IMR-90 (cell line): ENCODE measurements at regions not wholly inside any gene's neighbourhood (a gene's known extent, or its start where the extent isn't known, plus 50 kb on each side); places are given as distances from the start of the nearest gene placed in this dataset.

Experiments used
- ATAC-seq: fragments of 200-7000 bp; cut with Tn5 transposase; 2 replicates; pipeline ENCODE4 v1.9.1; 2020; ENCODE audit warnings: low read depth, mild to moderate bottlenecking, moderate library complexity
- BruUV-seq: library from RNA; stranded (reverse); fragments of 400-500 nt; replicated peaks from 2 replicates; lab custom pipeline; 2021; lab: Mats Ljungman, UMichigan
- CTCF ChIA-PET: fragments of 300-600 bp; formaldehyde crosslinking; extraction: SDS; loops from one replicate; lab custom pipeline; 2021; ENCODE audit warnings: antibody characterized with exemption; lab: Yijun Ruan, JAX
- POLR2A ChIA-PET: fragments of 300-600 bp; sonication (Branson Sonifier 250); formaldehyde crosslinking; loops from one replicate; lab custom pipeline; 2022; ENCODE audit warnings: antibody characterized with exemption; ENCODE audit not compliant: unreplicated experiment; lab: Charles Lee
- DNase-seq: peaks from one replicate; pipeline ENCODE4 v3.0.0; 2013
- H2AFZ ChIP-seq: replicated peaks from 2 replicates; pipeline ENCODE3; 2013; ENCODE audit warnings: low read length, mild to moderate bottlenecking; ENCODE audit not compliant: poor library complexity
- H2AK5ac ChIP-seq: 2 replicates; pipeline ENCODE4 v1.6.1; 2013; ENCODE audit warnings: low read depth, low read length, inconsistent platforms
- H2AK9ac ChIP-seq: replicated peaks from 2 replicates; pipeline ENCODE3; 2013; ENCODE audit warnings: mild to moderate bottlenecking, low read depth, low read length, moderate library complexity; ENCODE audit not compliant: poor library complexity
- H2BK120ac ChIP-seq: 2 replicates; pipeline ENCODE4 v1.6.1; 2013; ENCODE audit warnings: low read depth, low read length, inconsistent platforms
- H2BK15ac ChIP-seq: 3 replicates; pipeline ENCODE4 v1.6.1; 2013; ENCODE audit warnings: low read depth, low read length, inconsistent platforms
- H2BK20ac ChIP-seq: 2 replicates; pipeline ENCODE4 v1.6.1; 2013; ENCODE audit warnings: low read depth, mild to moderate bottlenecking, inconsistent platforms, low read length, moderate library complexity
- H2BK5ac ChIP-seq: 2 replicates; pipeline ENCODE4 v1.6.1; 2013; ENCODE audit warnings: mild to moderate bottlenecking, low read depth, low read length, inconsistent platforms; ENCODE audit not compliant: poor library complexity, severe bottlenecking
- H3K14ac ChIP-seq: replicated peaks from 2 replicates; pipeline ENCODE4 v1.6.1; 2013; ENCODE audit warnings: low read depth, low read length, inconsistent platforms
- H3K18ac ChIP-seq: 2 replicates; pipeline ENCODE4 v1.6.1; 2013; ENCODE audit warnings: low read depth, low read length, control low read depth
- H3K23ac ChIP-seq: 2 replicates; pipeline ENCODE4 v1.6.1; 2013; ENCODE audit warnings: low read depth, low read length, inconsistent platforms
- H3K27ac ChIP-seq: 2 replicates; pipeline ENCODE4 v1.5.1; 2013; ENCODE audit warnings: mild to moderate bottlenecking, control low read depth, low read length; ENCODE audit not compliant: insufficient read depth
- H3K27me3 ChIP-seq: 2 replicates; pipeline ENCODE4 v1.6.1; 2013; ENCODE audit warnings: low read length; ENCODE audit not compliant: control insufficient read depth, insufficient read depth
- H3K36me3 ChIP-seq: 2 replicates; pipeline ENCODE4 v1.6.1; 2013; ENCODE audit warnings: low read length, mixed read lengths; ENCODE audit not compliant: control insufficient read depth, insufficient read depth
- H3K4ac ChIP-seq: 2 replicates; pipeline ENCODE4 v1.6.1; 2013; ENCODE audit warnings: low read depth, low read length, inconsistent platforms
- H3K4me1 ChIP-seq: 2 replicates; pipeline ENCODE4 v1.6.1; 2013; ENCODE audit warnings: low read length, mixed read lengths; ENCODE audit not compliant: control insufficient read depth, insufficient read depth
- H3K4me2 ChIP-seq: 2 replicates; pipeline ENCODE4 v1.6.1; 2013; ENCODE audit warnings: low read depth, mild to moderate bottlenecking, control low read depth, low read length, moderate library complexity
- H3K4me3 ChIP-seq: 2 replicates; pipeline ENCODE4 v1.5.1; 2013; ENCODE audit warnings: low read depth, mild to moderate bottlenecking, control low read depth, low read length, moderate library complexity; ENCODE audit not compliant: insufficient read depth
- H3K56ac ChIP-seq: 2 replicates; pipeline ENCODE4 v1.6.1; 2013; ENCODE audit warnings: low read length, inconsistent platforms; ENCODE audit not compliant: insufficient read depth; ENCODE audit errors: extremely low read depth
- H3K79me1 ChIP-seq, 2 experiments: 2 replicates each; pipeline ENCODE4 v1.6.1; 2013; ENCODE audit warnings: low read length in 2 of 2, inconsistent platforms in 1 of 2, low read depth in 1 of 2
- H3K9ac ChIP-seq: 2 replicates; pipeline ENCODE4 v1.6.1; 2013; ENCODE audit warnings: low read depth, low read length, control low read depth
- H3K9me1 ChIP-seq: 2 replicates; pipeline ENCODE4 v1.6.1; 2013; ENCODE audit warnings: low read length, inconsistent platforms; ENCODE audit not compliant: insufficient read depth
- H3K9me3 ChIP-seq: 2 replicates; pipeline ENCODE4 v1.6.1; 2013; ENCODE audit warnings: low read length; ENCODE audit not compliant: control insufficient read depth, insufficient read depth
- H4K20me1 ChIP-seq: 2 replicates; pipeline ENCODE4 v1.6.1; 2013; ENCODE audit warnings: low read length, inconsistent platforms; ENCODE audit not compliant: insufficient read depth
- H4K5ac ChIP-seq: 2 replicates; pipeline ENCODE4 v1.6.1; 2013; ENCODE audit warnings: mild to moderate bottlenecking, low read depth, low read length, control low read depth
- H4K8ac ChIP-seq, 2 experiments: 2 replicates each; pipeline ENCODE4 v1.6.1; 2013; ENCODE audit warnings: low read depth in 2 of 2, low read length in 2 of 2, control low read depth in 1 of 2, inconsistent platforms in 1 of 2
- H4K91ac ChIP-seq: 2 replicates; pipeline ENCODE4 v1.6.1; 2013; ENCODE audit warnings: low read depth, low read length, inconsistent platforms; ENCODE audit not compliant: insufficient read depth
- BHLHE40 ChIP-seq: fragments of 150-350 bp; IDR thresholded peaks from 2 replicates; pipeline ENCODE4 v1.6.1; 2016; ENCODE audit warnings: mild to moderate bottlenecking, low read depth, low read length
- CEBPB ChIP-seq: IDR thresholded peaks from 2 replicates; pipeline ENCODE4 v1.6.1; 2012; ENCODE audit warnings: low read depth, low read length, improper control_type of control experiment
- FOS ChIP-seq: fragments of 150-350 bp; IDR thresholded peaks from 2 replicates; pipeline ENCODE4 v1.6.1; 2016; ENCODE audit warnings: low read depth, low read length
- POLR2A ChIP-seq: IDR thresholded peaks from 2 replicates; pipeline ENCODE4 v1.6.1; 2012; ENCODE audit warnings: mild to moderate bottlenecking, low read depth, low read length
- RFX5 ChIP-seq: IDR thresholded peaks from 2 replicates; pipeline ENCODE4 v1.8.0; 2012; ENCODE audit warnings: low read depth, mild to moderate bottlenecking, low read length, moderate library complexity
- WGBS, 2 experiments: methylation state at CpG; one replicate each; pipeline versions ENCODE4 v1.1.5 to v1.1.7; 2013; ENCODE audit warnings: missing lambda C conversion rate in 2 of 2; ENCODE audit not compliant: insufficient read length in 1 of 2; ENCODE audit errors: extremely low coverage in 2 of 2; 5-methylcytosine and 5-hydroxymethylcytosine counted together
- dilution Hi-C: fragments of 300-500 bp; cut with HindIII; formaldehyde crosslinking; loops from one replicate; pipeline ENCODE4 v1.14.3; 2018; ENCODE audit warnings: low sequenced_read_pairs; ENCODE audit not compliant: unreplicated experiment
- in situ Hi-C: fragments of 300-500 bp; cut with MboI; formaldehyde crosslinking; loops from 3 replicates; pipeline ENCODE4 v1.14.3; 2019; ENCODE audit warnings: low sequenced_read_pairs, inconsistent platforms, mixed read lengths
- intact Hi-C: fragments of 100-400 bp; cut with micrococcal nuclease; formaldehyde crosslinking; loops from 2 replicates; pipeline ENCODE4 v1.10.0; 2022
- TF ChIP-seq, protein P1 (sequence below): conservative IDR thresholded peaks from 2 replicates; pipeline ENCODE4 v1.5.1; 2012; ENCODE audit warnings: mild to moderate bottlenecking, low read depth, low read length, improper control_type of control experiment
- TF ChIP-seq, protein P2 (sequence below): fragments of 150-350 bp; IDR thresholded peaks from 2 replicates; pipeline ENCODE4 v1.6.1; 2016; ENCODE audit warnings: low read depth, mild to moderate bottlenecking, low read length, moderate library complexity, borderline replicate concordance

DNA sequence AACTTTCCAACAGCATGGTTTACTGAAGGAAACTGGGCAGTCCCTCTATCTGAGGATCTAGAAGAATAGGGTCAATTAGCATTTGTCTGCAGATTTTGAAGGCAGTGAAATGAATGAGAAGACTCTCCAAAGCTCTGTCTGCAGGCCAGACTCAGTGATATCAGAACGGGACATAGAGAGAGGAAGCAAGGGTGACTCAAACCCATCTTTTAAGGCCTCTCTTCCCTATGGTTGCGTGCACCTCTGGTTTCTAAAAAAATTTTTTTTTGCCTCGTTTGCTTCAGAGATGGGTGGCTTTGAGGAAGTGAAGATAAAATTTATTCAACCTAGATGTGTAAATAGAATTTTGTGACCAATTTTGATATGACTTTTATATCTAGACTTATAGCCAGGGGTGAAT, 71.9 kb upstream of the HOXC13 start:
- H3K27ac ChIP-seq, result no peak overlapping the region
- intact Hi-C loops, result no loop called here
- no peak overlapping the region for H4K5ac ChIP-seq
- H3K27me3 ChIP-seq, result peaks cover 4% of the 10 kb centered on the region
- no peak overlapping the region for H3K14ac ChIP-seq
- H3K4me3 ChIP-seq, result no peak overlapping the region
- H2AFZ ChIP-seq, result no peak overlapping the region
- H3K9ac ChIP-seq, result no peak overlapping the region
- no peak overlapping the region for H2BK5ac ChIP-seq
- no peaks in the 10 kb centered on the region for H3K36me3 ChIP-seq
- H2BK15ac ChIP-seq, result no peak overlapping the region
- dilution Hi-C loops, result no loop called here
- POLR2A ChIA-PET, result no interaction called here
- H2BK20ac ChIP-seq, result no peak overlapping the region
- ATAC-seq (no peak), DNase-seq (no peak)
- CTCF ChIA-PET, result no interaction called here
- WGBS, 2 experiments, result no CpG with 5 or more reads among the region's 3 CpGs
- H4K20me1 ChIP-seq, result no peaks in the 10 kb centered on the region
- no peak overlapping the region for H3K18ac ChIP-seq
- in situ Hi-C loops, result no loop called here
- BruUV-seq, result no TSS peak
- H3K56ac ChIP-seq, result no peak overlapping the region
- no peak overlapping the region for H4K8ac ChIP-seq
- H2BK120ac ChIP-seq, result no peak overlapping the region
- no peaks in the 10 kb centered on the region for H3K4me1 ChIP-seq
- no peak overlapping the region for H2AK5ac ChIP-seq
- TF ChIP-seq FOS (no peak), BHLHE40 (no peak), POLR2A (no peak), RFX5 (no peak), CEBPB (no peak)
- TF ChIP-seq, protein P1, sequence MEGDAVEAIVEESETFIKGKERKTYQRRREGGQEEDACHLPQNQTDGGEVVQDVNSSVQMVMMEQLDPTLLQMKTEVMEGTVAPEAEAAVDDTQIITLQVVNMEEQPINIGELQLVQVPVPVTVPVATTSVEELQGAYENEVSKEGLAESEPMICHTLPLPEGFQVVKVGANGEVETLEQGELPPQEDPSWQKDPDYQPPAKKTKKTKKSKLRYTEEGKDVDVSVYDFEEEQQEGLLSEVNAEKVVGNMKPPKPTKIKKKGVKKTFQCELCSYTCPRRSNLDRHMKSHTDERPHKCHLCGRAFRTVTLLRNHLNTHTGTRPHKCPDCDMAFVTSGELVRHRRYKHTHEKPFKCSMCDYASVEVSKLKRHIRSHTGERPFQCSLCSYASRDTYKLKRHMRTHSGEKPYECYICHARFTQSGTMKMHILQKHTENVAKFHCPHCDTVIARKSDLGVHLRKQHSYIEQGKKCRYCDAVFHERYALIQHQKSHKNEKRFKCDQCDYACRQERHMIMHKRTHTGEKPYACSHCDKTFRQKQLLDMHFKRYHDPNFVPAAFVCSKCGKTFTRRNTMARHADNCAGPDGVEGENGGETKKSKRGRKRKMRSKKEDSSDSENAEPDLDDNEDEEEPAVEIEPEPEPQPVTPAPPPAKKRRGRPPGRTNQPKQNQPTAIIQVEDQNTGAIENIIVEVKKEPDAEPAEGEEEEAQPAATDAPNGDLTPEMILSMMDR, result no peak
- TF ChIP-seq, protein P2, sequence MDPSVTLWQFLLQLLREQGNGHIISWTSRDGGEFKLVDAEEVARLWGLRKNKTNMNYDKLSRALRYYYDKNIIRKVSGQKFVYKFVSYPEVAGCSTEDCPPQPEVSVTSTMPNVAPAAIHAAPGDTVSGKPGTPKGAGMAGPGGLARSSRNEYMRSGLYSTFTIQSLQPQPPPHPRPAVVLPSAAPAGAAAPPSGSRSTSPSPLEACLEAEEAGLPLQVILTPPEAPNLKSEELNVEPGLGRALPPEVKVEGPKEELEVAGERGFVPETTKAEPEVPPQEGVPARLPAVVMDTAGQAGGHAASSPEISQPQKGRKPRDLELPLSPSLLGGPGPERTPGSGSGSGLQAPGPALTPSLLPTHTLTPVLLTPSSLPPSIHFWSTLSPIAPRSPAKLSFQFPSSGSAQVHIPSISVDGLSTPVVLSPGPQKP, result no peak
- H3K79me1 ChIP-seq, result no peaks in the 10 kb centered on the region
- H3K9me1 ChIP-seq, result no peaks in the 10 kb centered on the region
- no peak overlapping the region for H4K91ac ChIP-seq
- no peak overlapping the region for H2AK9ac ChIP-seq
- H3K9me3 ChIP-seq, result no peaks in the 10 kb centered on the region
- H3K4me2 ChIP-seq, result no peak overlapping the region
- no peak overlapping the region for H3K23ac ChIP-seq
- no peak overlapping the region for H3K4ac ChIP-seq
